Neural cell (in vitro differentiated cells): ENCODE measurements at regions not wholly inside any gene's neighbourhood (a gene's known extent, or its start where the extent isn't known, plus 50 kb on each side); places are given as distances from the start of the nearest gene placed in this dataset.

ENCODE experiments used
- H2AFZ ChIP-seq: fragments of 200-600, 300-800 bp; sonication (generic), shearing (Covaris generic); 2 replicates; pipeline ENCODE4 v1.6.0; 2014; ENCODE audit warnings: low read depth, mild to moderate bottlenecking, antibody characterized with exemption, low read length, moderate library complexity
- H3F3A ChIP-seq: fragments of 200-600 bp; shearing (Covaris generic); 2 replicates; pipeline ENCODE4 v1.6.1; 2016; ENCODE audit warnings: mild to moderate bottlenecking, moderate library complexity, mixed read lengths, antibody characterized with exemption, low read length; ENCODE audit not compliant: insufficient read depth, poor library complexity, severe bottlenecking
- H3K27ac ChIP-seq: fragments of 200-600, 300-800 bp; sonication (generic), shearing (Covaris generic); 2 replicates; pipeline ENCODE4 v1.5.1; 2014; ENCODE audit warnings: mild to moderate bottlenecking, low read length, moderate library complexity
- H3K27me3 ChIP-seq: fragments of 300-800, 200-600 bp; sonication (generic), shearing (Covaris generic); 2 replicates; pipeline ENCODE4 v1.6.0; 2014; ENCODE audit warnings: mild to moderate bottlenecking, low read depth, low read length, moderate library complexity; ENCODE audit not compliant: insufficient read depth
- H3K36me3 ChIP-seq: fragments of 300-800, 200-600 bp; sonication (generic), shearing (Covaris generic); 2 replicates; pipeline ENCODE4 v1.5.1; 2014; ENCODE audit warnings: mild to moderate bottlenecking, antibody characterized with exemption, low read length, moderate library complexity; ENCODE audit not compliant: insufficient read depth
- H3K4me2 ChIP-seq: fragments of 300-800, 200-600 bp; sonication (generic), shearing (Covaris generic); 2 replicates; pipeline ENCODE4 v1.6.0; 2014; ENCODE audit warnings: mild to moderate bottlenecking, low read length
- H3K4me3 ChIP-seq: fragments of 300-800, 200-600 bp; sonication (generic), shearing (Covaris generic); 2 replicates; pipeline ENCODE4 v1.5.1; 2014; ENCODE audit warnings: mild to moderate bottlenecking, low read length, moderate library complexity
- H3K79me2 ChIP-seq: fragments of 200-600 bp; shearing (Covaris generic); replicated peaks from 2 replicates; pipeline ENCODE4 v1.6.0; 2014; ENCODE audit warnings: mild to moderate bottlenecking, low read length, moderate library complexity; ENCODE audit not compliant: insufficient read depth
- H3K9ac ChIP-seq: fragments of 300-800, 200-600 bp; sonication (generic), shearing (Covaris generic); 2 replicates; pipeline ENCODE4 v1.6.1; 2016; ENCODE audit warnings: mild to moderate bottlenecking, low read length, mixed read lengths
- H3K9me2 ChIP-seq: fragments of 200-600 bp; shearing (Covaris generic); 2 replicates; pipeline ENCODE4 v1.6.1; 2016; ENCODE audit warnings: mild to moderate bottlenecking, low read length, mixed read lengths; ENCODE audit not compliant: insufficient read depth
- H3K9me3 ChIP-seq: fragments of 200-600, 300-800 bp; sonication (generic), shearing (Covaris generic); 2 replicates; pipeline ENCODE4 v1.6.1; 2016; ENCODE audit warnings: mild to moderate bottlenecking, mixed run types, low read length, moderate library complexity, mixed read lengths
- H4K20me1 ChIP-seq: fragments of 200-600 bp; shearing (Covaris generic); 2 replicates; pipeline ENCODE4 v1.6.1; 2016; ENCODE audit warnings: mild to moderate bottlenecking, mixed run types; ENCODE audit not compliant: insufficient read depth
- EP300 ChIP-seq: fragments of 450-650 bp; conservative IDR thresholded peaks from 2 replicates; pipeline ENCODE4 v1.6.1; 2014; ENCODE audit warnings: antibody characterized with exemption, mild to moderate bottlenecking, moderate library complexity; ENCODE audit not compliant: poor library complexity, severe bottlenecking
- EZH2 ChIP-seq: fragments of 200-600, 300-800 bp; shearing (Covaris generic), sonication (generic); IDR thresholded peaks from 2 replicates; pipeline ENCODE4 v1.6.1; 2014; ENCODE audit warnings: antibody characterized with exemption, low read length, borderline replicate concordance, mild to moderate bottlenecking; ENCODE audit not compliant: insufficient read depth, poor library complexity, severe bottlenecking
- MXI1 ChIP-seq: fragments of 450-650 bp; conservative IDR thresholded peaks from 2 replicates; pipeline ENCODE4 v1.6.1; 2014; ENCODE audit warnings: antibody characterized with exemption, mild to moderate bottlenecking; ENCODE audit not compliant: poor library complexity, severe bottlenecking
- POLR2AphosphoS5 ChIP-seq: IDR thresholded peaks from 2 replicates; pipeline ENCODE4 v1.6.1; 2012
- RAD21 ChIP-seq: fragments of 450-650 bp; conservative IDR thresholded peaks from 2 replicates; pipeline ENCODE4 v1.6.1; 2014; ENCODE audit warnings: antibody characterized with exemption, mild to moderate bottlenecking, moderate library complexity
- SMC3 ChIP-seq: fragments of 450-650 bp; conservative IDR thresholded peaks from 2 replicates; pipeline ENCODE4 v1.6.1; 2014; ENCODE audit warnings: antibody characterized with exemption, mild to moderate bottlenecking, moderate library complexity; ENCODE audit not compliant: poor library complexity
- TAF1 ChIP-seq: IDR thresholded peaks from 2 replicates; pipeline ENCODE4 v1.6.1; 2012; ENCODE audit warnings: low read depth
- TF ChIP-seq, protein P1 (sequence below): fragments of 450-650 bp; IDR thresholded peaks from 2 replicates; pipeline ENCODE4 v1.5.1; 2014; ENCODE audit warnings: antibody characterized with exemption, mild to moderate bottlenecking, moderate library complexity; ENCODE audit not compliant: poor library complexity, severe bottlenecking
- TF ChIP-seq, protein P2 (sequence below): IDR thresholded peaks from 2 replicates; pipeline ENCODE4 v1.6.1; 2012; ENCODE audit warnings: borderline replicate concordance

DNA sequence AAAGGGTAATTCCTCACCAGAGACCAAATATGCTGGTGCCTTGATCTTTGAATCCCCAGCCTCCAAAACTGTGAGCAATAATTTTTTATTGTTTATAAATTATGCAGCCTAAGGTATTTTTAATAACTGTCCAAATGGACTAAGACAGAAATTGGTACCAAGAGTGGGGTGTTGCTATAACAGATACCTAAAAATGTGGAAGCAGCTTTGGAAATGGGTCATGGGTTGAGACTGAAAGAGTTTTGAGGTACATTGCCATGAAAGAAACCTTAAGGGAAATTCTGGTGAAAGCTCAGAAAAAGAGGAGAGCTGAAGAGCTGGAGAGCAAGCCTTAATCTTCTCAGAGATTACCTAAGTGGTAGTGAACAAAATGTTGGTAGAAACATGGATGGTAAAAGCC, 378.2 kb downstream of the NXPE2 start:
- no peak overlapping the region for H2AFZ ChIP-seq
- H3K9ac ChIP-seq: no peak overlapping the region
- TF ChIP-seq EZH2: no peak
- no peak for TF ChIP-seq POLR2AphosphoS5
- no peak for TF ChIP-seq EP300
- TF ChIP-seq, protein P1, sequence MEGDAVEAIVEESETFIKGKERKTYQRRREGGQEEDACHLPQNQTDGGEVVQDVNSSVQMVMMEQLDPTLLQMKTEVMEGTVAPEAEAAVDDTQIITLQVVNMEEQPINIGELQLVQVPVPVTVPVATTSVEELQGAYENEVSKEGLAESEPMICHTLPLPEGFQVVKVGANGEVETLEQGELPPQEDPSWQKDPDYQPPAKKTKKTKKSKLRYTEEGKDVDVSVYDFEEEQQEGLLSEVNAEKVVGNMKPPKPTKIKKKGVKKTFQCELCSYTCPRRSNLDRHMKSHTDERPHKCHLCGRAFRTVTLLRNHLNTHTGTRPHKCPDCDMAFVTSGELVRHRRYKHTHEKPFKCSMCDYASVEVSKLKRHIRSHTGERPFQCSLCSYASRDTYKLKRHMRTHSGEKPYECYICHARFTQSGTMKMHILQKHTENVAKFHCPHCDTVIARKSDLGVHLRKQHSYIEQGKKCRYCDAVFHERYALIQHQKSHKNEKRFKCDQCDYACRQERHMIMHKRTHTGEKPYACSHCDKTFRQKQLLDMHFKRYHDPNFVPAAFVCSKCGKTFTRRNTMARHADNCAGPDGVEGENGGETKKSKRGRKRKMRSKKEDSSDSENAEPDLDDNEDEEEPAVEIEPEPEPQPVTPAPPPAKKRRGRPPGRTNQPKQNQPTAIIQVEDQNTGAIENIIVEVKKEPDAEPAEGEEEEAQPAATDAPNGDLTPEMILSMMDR: no peak
- no peak for TF ChIP-seq SMC3
- no peak for TF ChIP-seq RAD21
- TF ChIP-seq MXI1: no peak
- TF ChIP-seq, protein P2, sequence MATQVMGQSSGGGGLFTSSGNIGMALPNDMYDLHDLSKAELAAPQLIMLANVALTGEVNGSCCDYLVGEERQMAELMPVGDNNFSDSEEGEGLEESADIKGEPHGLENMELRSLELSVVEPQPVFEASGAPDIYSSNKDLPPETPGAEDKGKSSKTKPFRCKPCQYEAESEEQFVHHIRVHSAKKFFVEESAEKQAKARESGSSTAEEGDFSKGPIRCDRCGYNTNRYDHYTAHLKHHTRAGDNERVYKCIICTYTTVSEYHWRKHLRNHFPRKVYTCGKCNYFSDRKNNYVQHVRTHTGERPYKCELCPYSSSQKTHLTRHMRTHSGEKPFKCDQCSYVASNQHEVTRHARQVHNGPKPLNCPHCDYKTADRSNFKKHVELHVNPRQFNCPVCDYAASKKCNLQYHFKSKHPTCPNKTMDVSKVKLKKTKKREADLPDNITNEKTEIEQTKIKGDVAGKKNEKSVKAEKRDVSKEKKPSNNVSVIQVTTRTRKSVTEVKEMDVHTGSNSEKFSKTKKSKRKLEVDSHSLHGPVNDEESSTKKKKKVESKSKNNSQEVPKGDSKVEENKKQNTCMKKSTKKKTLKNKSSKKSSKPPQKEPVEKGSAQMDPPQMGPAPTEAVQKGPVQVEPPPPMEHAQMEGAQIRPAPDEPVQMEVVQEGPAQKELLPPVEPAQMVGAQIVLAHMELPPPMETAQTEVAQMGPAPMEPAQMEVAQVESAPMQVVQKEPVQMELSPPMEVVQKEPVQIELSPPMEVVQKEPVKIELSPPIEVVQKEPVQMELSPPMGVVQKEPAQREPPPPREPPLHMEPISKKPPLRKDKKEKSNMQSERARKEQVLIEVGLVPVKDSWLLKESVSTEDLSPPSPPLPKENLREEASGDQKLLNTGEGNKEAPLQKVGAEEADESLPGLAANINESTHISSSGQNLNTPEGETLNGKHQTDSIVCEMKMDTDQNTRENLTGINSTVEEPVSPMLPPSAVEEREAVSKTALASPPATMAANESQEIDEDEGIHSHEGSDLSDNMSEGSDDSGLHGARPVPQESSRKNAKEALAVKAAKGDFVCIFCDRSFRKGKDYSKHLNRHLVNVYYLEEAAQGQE: no peak
- no peak for TF ChIP-seq TAF1
- no peaks in the 10 kb centered on the region for H3F3A ChIP-seq
- no peaks in the 10 kb centered on the region for H3K36me3 ChIP-seq
- no peak overlapping the region for H3K4me2 ChIP-seq
- H3K27ac ChIP-seq: no peak overlapping the region
- no peaks in the 10 kb centered on the region for H3K79me2 ChIP-seq
- H3K9me2 ChIP-seq: no peaks in the 10 kb centered on the region
- H3K27me3 ChIP-seq: no peaks in the 10 kb centered on the region
- no peaks in the 10 kb centered on the region for H4K20me1 ChIP-seq
- no peak overlapping the region for H3K4me3 ChIP-seq
- H3K9me3 ChIP-seq: no peaks in the 10 kb centered on the region

DNA sequence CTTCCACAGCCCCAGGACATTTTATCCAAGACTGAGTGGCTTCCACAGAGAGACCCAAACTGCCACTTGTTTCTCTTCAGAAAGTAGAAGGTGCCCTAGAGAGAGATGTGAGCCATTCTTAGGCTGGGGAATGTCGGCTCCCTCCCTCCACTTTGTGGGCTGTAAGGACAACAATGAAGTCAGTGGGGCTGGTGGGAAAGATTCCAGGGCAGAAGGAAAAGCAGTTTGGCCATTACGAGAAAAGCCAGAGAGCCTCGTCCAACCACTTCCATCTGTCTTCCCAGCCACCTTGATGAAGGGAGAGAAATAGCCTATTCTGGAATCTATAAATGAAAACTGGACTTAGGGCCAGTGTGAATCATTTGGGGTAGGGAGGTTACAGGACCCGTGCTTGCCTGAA, 382.5 kb downstream of the NXPE2 start:
- no peaks in the 10 kb centered on the region for H3K9me3 ChIP-seq
- no peaks in the 10 kb centered on the region for H3K79me2 ChIP-seq
- H3K36me3 ChIP-seq: no peaks in the 10 kb centered on the region
- no peak overlapping the region for H3K4me3 ChIP-seq
- no peak overlapping the region for H2AFZ ChIP-seq
- no peaks in the 10 kb centered on the region for H3K27me3 ChIP-seq
- H3K4me2 ChIP-seq: no peak overlapping the region
- no peaks in the 10 kb centered on the region for H3K9me2 ChIP-seq
- no peak overlapping the region for H3K27ac ChIP-seq
- TF ChIP-seq SMC3 (no peak), RAD21 (no peak), MXI1 (no peak), EZH2 (no peak), POLR2AphosphoS5 (no peak)
- TF ChIP-seq, protein P1: no peak
- no peaks in the 10 kb centered on the region for H4K20me1 ChIP-seq
- H3K9ac ChIP-seq: no peak overlapping the region
- no peaks in the 10 kb centered on the region for H3F3A ChIP-seq
